RPMI8226 (cell line): ENCODE measurements at regions not wholly inside any gene's neighbourhood (a gene's known extent, or its start where the extent isn't known, plus 50 kb on each side); places are given as distances from the start of the nearest gene placed in this dataset.
"Not testable (repeated sequence)": the region's sequence is repeated elsewhere in the genome, so short reads cannot be mapped to it uniquely, and the experiment has no call there.

ENCODE experiments used
- DNase-seq: peaks from one replicate; pipeline ENCODE4 v3.0.0-alpha.2; 2015

DNA sequence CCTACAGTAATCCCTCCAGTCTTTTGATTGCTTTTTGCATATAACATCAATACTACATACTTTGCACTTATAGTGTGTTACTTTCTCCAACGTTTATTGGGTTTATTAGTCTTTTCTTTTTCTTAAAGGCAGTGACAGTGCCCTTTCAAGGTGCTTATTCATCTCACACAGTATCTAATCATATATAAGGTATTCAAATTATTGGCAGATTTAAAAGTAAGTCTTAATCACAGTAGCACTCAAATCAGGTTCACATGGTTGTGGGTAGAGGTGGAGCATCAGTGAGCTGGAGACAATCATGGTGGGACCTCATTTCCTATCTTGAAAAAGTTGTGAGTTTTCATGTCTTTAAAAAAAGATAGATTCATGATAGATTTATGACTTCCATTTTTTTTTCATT is 706.2 kb downstream of the GALC start:
- DNase-seq = no peak

DNA sequence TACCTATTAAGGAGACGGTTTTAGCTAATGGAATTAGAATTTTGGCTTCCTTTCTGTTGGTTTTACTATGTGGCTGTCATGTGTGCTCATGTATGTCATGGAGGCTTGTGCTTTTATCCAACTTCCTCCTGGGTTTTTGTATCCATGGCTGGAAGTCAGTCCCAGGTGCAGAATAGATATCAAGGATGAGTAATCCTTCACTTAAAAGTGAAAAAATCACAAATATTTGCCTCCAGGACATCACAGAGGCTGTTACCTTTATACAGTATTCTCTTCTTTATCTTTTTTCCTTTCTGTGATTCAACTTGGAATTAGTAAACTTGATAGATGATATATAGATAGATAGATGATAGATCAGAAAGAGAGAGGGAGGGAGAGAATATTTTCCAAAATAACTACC is 706.8 kb downstream of the GALC start:
- no peak for DNase-seq

DNA sequence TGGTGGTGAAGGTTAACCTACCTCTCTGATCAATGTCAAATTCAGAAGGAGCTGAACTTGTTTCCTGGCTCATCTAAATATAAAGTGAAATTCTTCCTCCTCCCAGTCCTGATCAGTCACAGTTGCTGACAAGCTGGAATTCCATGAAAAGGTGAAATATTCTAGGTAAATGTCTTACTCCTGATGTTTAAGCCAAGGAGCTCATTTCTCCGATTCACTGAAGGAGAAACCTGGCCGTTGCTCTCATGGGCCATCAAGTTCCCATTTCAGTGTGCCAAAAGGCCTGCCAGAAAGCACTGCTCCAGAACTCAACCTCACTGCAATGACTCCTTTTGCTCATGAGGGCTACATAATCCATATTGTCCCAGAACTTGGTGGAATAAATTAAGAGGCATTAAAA is 707.5 kb downstream of the GALC start:
- DNase-seq = no peak

DNA sequence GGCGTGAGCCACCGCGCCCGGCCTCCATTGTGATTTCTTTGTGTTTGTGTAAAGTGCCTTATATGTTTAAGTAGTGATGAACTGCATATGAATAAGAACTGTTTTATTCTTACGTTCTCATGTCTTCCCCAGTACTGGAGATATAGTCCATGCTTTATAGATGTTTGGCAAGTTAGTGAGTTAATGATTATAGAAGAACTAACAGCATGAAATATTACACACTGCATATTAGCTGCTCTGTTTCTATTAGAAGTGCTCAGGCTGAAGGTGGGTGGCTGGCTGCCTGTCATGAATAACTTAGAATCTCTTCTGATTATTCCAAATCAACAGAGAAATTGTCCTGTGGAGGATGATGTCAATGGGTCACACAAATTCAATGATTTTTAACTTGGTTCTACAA is 709.4 kb downstream of the GALC start:
- DNase-seq = no peak

DNA sequence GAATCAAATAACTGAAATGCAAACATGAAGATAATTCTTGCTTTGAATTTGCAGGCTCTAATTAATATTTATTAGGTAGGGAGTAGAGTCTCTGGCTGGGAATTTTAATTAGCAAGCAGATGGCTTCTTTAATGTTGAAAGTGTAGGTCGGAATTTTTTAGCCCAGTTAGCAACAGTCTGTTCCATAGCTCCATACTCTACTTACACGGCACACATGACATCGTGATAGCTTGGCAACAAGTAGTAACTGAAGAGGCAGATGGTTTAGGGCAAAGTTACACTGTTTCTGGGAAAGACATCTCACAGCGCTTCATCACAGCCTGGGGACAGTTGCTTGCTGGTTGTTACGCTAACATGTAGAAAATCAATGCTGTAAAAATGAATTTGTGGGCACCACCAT is 710.7 kb downstream of the GALC start:
- no peak for DNase-seq

DNA sequence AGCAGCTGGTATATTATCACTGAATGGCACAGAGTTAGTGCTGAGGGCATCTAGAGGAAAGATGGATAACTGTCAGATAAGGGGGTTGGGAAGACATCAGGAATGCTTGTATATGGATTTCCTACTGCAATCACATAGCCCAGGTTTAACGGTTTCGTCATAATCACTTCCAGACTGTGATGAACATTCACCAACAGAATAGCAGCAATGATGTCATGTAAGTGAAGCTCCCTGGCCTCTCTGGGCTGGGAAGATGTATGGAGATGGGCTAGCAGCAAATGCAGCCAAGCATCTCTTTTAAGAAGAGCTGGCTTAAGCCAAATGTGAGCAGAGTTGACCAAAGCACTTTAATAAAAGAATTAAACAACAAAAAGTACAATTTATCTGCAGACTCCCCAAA is 714.6 kb downstream of the GALC start:
- DNase-seq = no peak

DNA sequence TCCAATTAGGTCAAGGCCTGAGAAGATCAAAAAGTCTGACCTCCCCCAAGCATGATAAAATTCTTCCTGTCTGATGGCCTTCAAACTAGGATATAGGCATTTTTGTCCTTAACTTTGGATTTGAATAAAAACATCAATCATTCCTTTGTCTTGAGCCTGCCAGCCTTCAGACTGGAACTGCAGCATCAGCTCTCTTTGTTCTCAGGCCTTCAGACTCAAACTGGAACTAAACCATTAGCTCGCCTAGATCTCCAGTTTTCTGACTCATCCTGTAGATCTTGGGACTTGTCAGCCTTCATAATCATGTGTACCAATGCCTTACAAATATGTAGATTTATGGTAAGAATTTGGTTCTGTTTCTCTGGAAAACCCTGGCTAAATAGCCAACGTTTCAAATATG is 721.7 kb downstream of the GALC start:
- no peak for DNase-seq

DNA sequence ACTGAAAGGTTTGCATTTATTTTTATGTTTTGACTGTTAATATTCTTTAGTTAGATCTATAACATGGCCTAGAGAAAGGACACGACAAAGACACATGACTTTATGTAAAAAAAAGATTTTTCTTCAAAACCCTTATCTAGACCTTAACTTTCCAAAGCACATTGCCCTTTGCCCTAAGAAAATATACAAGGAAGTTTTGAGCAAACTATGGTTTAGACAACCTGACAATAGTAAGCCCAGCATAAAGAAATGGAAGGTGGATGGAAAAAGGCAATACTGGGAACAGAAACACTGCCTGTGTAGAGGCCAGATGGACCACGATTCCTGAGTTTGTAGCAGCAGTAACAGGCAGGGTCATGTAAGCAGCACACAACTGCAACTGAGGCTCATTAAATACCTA is 724.0 kb downstream of the GALC start:
- DNase-seq = no peak

DNA sequence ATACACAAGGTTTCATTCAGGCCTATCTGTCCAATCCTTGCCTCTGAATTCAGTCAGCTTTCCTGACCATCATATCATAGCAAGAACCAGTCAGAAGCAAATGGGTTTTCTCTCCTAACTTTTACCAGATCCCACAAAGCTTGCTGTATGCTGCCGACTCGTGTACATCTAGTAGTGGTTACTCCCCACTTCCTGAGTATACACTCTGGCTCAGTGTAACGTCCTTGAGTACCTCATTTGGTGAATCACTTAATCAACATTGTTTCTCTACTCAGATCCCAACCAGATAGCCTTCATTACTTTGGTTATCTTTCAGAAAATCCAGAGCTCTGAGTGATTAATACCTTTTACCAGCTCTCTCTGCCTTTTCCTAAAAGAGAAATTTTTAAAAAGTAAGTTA is 728.2 kb downstream of the GALC start:
- DNase-seq = no peak

DNA sequence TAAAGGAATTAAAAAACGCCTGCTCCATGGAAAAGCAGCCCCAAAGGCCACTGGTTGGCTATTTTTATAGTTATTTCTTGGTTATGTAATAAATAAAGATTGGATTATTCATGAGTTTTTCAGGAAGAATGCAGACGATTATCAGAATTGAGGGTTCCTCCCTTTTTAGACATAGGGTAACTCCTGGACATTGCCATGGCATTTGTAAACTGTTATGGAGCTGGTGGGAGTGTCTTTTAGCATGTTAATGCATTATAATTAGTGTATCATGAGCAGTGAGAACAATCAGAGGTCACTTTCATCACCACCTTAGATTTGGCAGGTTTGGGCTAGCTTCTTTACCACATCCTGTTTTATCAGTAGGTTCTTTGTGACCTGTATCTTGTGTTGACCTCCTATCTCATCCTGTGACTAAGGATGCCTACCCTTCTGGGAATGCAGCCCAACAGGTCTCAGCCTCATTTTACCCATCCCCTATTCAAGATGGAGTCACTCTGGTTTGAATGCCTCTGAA is 728.7 kb downstream of the GALC start:
- no peak for DNase-seq

DNA sequence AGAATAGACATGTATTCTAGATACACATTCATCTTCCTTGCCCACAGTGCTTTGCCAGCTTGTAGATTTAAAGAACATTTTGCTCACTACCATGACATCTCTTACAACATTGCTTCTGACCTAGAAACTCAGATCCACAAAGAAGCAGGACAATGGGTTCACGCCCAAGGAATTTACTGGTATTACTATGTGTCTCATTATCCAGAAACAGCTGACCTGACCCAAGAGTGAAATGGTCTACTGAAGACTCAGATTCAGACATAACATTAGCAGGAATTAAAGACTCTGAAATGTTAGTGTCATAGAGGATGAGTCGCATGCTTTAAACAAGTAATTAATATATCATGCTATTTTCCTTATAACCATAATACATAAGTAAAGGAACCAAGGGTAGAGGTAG is 731.4 kb downstream of the GALC start:
- DNase-seq = no peak

DNA sequence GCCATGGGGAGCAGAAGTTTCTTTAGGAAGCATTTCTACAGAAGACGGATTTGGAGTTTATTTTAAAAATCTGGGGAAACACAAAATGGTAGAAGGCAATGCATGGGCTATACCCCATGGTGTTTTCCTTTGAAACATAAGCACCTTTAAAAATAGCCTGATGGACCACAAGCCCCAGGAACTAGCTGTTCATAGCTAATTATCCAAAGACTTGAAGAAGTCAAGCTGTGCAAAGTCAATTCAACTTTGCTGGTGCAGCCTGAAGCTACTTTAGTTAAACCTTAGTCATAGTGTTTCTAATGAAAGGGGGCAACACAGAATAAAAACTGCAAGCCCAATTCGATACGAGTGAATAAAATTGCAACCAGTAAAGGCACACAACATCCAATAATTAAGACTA is 732.5 kb downstream of the GALC start:
- no peak for DNase-seq

DNA sequence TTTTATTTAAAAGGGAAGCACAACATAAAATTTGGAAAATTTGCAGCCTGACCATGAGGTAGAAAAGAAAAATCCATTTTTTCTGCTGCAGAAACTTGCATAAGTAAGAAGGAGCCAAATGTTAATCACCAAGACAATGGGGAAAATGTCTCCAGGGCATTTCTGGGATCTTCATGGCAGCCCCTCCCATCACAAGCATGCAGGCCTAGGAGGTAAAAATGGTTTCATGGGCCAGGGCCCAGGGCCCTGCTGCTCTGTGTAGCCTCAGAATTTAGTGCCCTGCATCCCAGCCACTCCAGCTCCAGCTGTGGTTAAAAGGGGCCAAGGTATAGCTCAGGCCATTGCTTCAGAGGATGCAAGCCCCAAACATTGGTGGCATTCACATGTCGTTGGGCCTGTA is 735.6 kb downstream of the GALC start:
- DNase-seq = no peak

DNA sequence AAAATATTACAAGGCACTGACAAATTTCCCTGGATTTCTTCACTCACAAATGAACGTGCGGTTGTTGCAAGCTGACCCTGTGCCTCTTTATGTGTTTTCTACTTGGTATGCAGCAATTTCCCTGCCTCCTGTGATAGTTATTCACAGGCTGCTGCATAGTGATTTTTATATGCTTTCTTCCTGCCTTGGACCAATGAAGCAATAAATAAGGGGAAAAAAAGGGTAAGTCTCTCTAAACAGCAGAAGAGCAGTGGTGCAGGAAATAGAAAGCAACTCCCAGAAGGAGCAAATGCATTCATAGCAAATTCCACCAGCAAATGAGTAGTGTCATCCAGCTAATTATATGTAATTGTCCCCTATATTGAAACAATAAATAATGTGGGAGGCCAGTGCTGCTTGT is 737.9 kb downstream of the GALC start:
- DNase-seq = no peak

DNA sequence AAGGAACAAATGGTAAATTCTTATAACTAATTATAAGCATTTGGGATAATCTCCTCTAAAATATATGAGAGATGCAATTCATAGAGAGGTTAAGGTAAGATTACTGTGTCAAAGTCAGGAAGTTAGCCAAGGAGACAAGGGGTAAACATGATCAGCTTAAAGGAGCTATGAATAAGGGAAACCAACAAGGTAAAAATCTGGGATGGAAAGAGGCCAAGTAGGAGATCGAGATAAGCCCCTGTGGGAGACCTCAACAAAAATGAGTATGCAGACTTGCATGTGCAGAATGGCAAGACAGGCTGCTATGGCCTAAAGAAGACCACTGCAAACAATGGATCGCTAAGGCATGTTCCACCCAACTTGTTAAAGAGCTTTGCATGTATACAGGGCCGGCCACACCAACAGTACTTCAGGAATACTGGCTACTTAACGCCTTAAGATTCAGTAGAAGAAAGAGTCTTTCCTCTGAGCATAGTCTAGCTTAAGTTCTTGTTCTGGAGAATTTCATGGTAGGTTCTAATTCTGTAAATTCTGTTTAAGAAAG is 738.6 kb downstream of the GALC start:
- no peak for DNase-seq

DNA sequence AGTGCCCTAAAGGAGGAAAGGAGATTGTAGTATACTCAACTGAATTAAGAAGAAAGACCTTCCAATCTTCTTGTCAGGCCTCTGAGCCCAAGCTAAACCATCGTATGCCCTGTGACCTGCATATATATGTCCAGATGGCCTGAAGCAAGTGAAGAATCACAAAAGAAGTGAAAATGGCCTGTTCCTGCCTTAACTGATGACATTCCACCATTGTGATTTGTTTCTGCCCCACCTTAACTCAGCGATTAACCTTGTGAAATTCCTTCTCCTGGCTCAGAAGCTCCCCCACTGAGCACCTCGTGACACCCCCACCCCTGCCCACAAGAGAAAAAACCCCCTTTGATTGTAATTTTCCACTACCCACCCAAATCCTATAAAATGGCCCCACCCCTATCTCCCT is 739.2 kb downstream of the GALC start:
- not testable (repeated sequence) for DNase-seq

DNA sequence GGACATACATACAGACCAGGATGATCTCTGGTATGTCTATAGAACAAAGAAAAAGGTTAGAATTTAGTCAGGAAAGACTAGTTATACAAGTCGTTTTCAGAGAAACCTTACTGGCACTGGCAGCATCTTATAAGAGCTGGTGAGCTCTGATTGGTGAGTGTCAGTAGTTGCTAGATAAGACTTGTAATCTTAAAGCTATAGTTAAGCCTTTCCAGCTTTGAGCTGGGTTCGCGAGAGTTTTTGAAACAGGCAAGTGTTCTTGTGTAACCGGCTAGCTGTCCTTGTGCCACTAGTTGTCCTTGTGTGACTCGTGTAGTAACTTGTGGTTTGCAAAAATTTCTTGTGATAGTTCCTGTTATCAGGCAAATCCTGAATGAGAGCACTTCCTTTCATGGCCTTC is 740.9 kb downstream of the GALC start:
- DNase-seq = no peak

DNA sequence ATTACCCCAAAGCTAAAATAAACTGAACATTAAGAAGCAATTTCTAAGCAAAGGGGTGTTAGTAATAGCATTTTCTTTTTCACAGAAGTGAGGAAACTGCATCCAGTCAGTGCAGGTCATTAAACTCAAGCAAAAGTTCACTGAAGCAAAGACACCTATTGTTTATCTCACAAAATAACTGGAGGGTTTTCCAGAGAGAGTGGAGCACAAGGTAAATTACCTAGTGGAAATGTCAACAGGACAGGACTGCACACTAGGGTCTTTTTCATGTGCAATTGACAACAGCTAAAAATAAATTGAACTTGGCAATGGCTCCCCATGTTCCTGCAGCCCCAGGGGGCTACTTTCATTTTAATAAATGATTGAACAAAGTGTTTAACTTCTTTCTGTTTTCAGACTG is 742.0 kb downstream of the GALC start:
- no peak for DNase-seq

DNA sequence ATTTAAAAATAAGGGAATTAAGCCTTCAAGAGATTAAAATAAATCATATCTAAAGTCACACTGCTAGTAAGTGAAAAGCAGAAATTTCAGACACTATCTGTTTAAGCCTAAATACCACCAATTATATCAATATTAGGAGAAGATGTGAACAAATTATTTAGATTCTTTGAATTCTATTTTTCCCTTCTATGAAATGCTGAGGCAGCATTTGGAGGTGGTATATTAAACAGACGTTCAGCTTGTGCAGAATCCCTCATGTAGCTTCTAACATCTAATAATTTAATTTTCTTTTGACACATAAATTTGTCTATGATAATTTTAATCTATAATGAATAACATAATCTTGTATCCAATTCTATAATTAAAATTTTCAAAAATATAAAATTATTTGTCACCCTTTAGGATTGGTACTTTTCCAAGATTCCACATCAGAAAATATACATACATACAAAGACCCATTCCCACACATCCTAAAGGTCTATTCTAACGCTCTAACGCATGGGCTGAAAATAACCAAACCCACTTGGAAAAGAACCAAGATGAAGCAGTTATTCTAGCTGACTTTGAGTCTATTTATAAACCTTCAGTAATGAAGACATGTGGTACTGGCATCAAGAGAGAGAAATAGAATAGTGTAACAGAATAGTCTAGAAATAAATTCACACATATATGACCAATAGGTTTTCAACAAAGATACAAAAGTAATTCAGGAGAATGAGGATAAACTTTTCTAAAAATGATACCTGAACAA is 751.8 kb downstream of the GALC start:
- DNase-seq = no peak

DNA sequence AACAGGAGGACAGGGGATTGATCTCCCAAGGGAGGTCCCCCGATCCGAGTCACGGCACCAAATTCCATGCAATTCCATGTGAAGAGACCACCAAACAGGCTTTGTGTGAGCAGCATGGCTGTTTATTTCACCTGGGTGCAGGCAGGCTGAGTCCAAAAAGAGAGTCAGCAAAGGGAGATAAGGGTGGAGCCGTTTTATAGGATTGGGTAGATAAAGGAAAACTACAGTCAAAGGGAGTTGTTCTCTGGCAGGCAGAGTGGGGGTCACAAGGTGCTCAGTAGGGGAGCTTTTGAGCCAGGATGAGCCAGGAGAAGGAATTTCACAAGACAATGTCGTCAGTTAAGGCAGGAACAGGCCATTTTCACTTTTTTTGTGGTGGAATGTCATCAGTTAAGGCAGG is 752.7 kb downstream of the GALC start:
- DNase-seq = not testable (repeated sequence)

DNA sequence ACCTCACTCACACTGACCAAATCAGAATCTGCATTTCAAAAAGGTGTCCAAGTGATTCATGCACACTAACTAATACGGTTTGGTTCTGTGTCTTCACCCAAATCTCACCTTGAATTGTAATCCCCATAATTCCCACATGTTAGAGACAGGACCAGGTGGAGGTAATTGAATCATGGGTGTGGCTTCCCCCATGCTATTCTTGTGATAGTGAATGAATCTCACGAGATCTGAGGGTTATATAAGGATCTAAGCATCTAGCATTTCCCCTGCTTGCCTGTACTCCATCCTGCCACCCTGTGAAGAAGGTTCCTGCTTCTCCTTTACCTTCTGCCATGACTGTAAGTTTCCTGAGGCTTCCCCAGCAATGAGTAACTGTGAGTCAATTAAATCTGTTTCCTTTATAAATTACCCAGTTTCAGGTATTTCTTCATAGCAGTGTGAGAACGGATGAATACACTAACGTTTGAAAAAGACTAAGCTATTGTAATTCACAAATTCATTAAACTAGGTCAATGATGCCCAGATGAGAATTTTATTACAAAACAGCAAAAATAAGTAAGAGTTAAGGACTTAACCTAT is 759.1 kb downstream of the GALC start:
- DNase-seq = no peak

DNA sequence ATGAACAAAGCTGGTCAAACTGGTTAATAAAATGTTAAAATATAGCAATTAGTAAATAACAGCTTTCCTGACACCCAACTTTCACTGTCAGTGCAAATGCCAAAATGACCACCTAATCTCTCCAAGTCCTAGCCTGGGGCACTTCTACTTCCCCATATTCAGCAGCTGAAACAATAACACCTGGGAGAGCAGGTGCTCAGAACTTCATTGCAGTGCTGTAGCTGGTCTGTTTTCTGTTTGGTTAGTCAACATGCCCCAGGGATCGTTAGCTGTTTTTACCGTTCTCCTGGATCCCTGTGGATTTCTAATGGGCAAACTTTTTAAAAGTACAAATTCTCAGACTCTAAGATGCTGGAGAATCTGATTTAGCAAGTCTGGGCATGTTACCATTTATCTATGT is 759.7 kb downstream of the GALC start:
- DNase-seq = peak; percentile 4

DNA sequence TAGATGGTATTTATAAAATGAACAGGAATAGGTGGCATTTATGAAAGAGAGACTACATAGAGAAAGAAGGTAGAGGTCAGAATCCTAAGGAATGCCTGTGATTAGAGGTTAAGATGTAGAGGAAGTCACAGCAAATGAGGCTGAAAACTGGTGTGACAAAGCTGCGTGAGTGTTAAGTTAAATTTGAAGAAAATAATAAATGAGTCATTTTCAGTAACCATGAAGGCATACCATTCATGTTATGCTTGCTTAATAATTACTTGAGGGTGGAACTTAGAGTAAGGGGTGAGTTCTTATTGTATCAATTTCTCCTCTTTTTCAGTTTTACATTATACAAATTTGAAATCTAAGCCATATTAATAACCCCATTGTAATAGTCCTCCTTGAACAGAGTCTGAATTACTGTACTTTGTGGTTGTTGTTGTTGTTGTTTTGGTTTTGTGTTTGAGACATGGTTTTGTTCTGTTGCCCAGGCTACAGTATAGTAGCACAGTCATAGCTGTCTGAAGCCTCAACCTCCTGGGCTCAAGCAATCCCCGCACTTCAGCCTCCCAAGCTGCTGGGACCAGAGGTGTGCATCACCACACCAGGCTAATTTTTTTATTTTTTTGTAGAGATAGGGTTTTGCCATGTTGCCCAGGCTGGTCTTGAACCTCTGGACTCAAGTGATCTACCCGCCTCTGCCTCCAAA is 761.5 kb downstream of the GALC start:
- DNase-seq = no peak

DNA sequence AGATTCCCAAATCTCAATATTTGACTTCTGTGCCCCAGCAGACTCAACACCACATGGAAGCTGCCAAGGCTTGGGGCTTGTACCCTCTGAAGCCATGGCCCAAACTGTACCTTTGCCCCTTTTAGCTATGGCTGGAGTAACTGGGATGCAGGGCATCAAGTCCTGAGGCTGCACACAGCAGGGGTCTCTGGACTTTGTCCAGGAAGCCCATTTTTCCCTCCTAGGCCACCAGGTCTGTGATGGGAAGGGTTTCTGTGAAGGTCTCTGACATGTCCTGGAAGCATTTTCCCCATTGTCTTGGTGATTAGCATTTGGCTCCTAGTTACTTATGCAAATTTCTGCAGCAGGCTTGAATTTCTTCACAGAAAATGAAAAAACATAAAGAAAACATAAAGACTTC is 762.3 kb downstream of the GALC start:
- no peak for DNase-seq
